NB4 (cell line): ENCODE measurements at regions not wholly inside any gene's neighbourhood (a gene's known extent, or its start where the extent isn't known, plus 50 kb on each side); places are given as distances from the start of the nearest gene placed in this dataset.
"Not testable (repeated sequence)": the region's sequence is repeated elsewhere in the genome, so short reads cannot be mapped to it uniquely, and the experiment has no call there.

Source experiments
- DNase-seq: peaks from one replicate; pipeline ENCODE4 v3.0.0; 2010; ENCODE audit warnings: low read depth
- H3K4me3 ChIP-seq: one replicate; pipeline ENCODE4 v1.5.1; 2011; ENCODE audit warnings: mild to moderate bottlenecking, low read depth, low read length, moderate library complexity
- MYC ChIP-seq: IDR thresholded peaks from 2 replicates; pipeline ENCODE4 v1.6.1; 2011; ENCODE audit warnings: low read depth, low read length
- POLR2A ChIP-seq: IDR thresholded peaks from 2 replicates; pipeline ENCODE4 v1.6.1; 2011; ENCODE audit warnings: mild to moderate bottlenecking; ENCODE audit not compliant: insufficient read length; ENCODE audit errors: extremely low read depth
- TF ChIP-seq, protein P1 (sequence below): IDR thresholded peaks from 2 replicates; pipeline ENCODE4 v1.6.1; 2011; ENCODE audit warnings: low read depth, low read length
- TF ChIP-seq, protein P2 (sequence below): IDR thresholded peaks from one replicate; pipeline ENCODE4 v1.5.1; 2012; ENCODE audit warnings: low read depth, low read length

DNA sequence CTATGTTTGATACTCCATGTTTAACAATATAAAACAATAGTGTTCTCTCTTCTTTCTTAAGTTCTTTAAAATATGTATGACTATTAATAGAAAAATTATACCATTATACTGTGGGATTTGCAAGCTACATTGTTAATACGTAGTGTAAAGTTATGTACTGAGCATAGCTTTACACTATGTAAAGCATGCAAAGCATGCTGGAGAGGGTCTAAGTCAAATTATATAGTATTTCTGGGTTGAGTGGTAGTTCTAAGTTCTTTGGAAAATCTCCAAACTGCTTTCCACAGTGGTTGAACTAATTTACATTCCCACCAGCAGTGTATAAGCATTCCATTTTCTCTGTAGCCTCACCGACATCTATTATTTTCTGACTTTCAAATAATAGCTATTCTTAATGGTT is 253.0 kb downstream of the RAP2B start:
- no peak overlapping the region for H3K4me3 ChIP-seq
- TF ChIP-seq, protein P1, sequence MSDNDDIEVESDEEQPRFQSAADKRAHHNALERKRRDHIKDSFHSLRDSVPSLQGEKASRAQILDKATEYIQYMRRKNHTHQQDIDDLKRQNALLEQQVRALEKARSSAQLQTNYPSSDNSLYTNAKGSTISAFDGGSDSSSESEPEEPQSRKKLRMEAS: no peak
- TF ChIP-seq POLR2A (no peak), MYC (no peak)
- TF ChIP-seq, protein P2, sequence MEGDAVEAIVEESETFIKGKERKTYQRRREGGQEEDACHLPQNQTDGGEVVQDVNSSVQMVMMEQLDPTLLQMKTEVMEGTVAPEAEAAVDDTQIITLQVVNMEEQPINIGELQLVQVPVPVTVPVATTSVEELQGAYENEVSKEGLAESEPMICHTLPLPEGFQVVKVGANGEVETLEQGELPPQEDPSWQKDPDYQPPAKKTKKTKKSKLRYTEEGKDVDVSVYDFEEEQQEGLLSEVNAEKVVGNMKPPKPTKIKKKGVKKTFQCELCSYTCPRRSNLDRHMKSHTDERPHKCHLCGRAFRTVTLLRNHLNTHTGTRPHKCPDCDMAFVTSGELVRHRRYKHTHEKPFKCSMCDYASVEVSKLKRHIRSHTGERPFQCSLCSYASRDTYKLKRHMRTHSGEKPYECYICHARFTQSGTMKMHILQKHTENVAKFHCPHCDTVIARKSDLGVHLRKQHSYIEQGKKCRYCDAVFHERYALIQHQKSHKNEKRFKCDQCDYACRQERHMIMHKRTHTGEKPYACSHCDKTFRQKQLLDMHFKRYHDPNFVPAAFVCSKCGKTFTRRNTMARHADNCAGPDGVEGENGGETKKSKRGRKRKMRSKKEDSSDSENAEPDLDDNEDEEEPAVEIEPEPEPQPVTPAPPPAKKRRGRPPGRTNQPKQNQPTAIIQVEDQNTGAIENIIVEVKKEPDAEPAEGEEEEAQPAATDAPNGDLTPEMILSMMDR: no peak
- DNase-seq: no peak

DNA sequence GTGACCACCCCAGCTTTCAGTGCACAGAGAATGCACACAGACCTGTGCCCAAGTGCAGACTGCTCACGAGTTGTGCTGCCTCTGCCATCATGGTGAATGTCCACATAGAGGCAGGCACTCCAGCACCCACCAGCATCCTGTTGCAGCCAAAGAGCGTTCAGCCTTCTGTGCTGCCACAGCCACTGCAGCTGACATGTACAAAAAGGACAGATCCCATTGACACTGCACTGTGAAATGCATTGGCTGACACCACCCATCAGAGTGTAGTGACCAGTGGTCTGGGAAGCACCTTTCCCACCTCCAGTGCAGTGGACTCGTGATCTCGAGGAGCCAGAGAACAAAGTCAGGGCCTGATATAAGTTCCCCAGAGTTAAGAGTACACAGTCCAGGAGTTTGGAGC is 260.3 kb downstream of the RAP2B start:
- TF ChIP-seq, protein P1: no peak
- no peak for TF ChIP-seq POLR2A
- no peak for TF ChIP-seq MYC
- TF ChIP-seq, protein P2: no peak
- DNase-seq: no peak
- H3K4me3 ChIP-seq: no peak overlapping the region

DNA sequence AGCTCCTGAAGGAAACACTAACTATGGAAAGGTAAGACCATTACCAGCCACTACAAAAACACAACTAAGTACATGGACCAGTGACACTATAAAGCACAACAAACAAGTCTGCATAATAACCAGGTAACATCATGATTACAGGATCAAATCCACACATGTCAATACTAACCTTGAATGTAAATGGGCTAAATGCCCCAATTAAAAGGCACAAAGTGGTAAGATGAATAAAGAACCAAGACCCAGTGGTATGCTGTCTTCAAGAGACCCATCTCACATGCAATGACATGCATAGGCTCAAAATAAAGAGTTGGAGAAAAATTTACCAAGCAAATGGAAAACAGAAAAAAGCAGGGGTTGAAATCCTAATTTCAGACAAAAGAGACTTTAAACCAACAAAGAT is 261.8 kb downstream of the RAP2B start:
- not testable (repeated sequence) for DNase-seq, H3K4me3 ChIP-seq

DNA sequence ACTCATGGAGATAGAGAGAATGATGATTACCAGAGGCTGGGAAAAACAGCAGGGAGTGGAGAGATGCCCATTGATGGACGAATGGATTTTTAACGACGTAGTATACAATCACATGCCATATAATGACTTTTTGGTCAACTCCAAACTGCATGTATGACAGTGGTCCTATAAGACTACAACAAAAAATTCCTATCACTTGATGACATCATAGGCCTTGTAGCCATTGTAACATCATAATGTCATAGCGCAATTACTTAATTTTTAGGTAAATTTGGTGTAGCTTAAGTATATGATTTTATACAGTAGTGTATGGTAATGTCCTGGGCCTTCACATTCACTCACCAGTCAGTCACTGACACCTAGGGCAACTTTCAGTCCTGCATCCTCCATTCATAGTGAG is 264.3 kb downstream of the RAP2B start:
- H3K4me3 ChIP-seq: no peak overlapping the region
- no peak for TF ChIP-seq POLR2A
- TF ChIP-seq MYC: no peak
- TF ChIP-seq, protein P1: no peak
- TF ChIP-seq, protein P2: no peak
- DNase-seq: no peak

DNA sequence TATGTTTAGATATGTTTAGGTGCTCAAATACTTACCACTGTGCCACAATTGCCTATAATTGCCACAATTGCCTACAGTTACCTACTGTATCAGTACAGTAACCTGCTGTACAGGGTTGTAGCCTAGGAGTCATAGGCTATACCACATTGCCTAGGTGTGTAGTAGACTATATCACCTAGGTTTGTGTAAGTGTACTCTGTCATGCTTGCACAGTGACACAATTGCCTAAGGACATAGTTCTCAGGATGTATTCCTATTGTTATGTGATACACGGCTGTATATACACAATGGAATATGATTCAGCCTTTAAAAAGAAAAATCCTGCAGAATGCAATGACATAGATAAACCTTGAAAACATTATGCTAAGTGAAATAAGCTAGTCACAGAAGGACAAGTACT is 264.8 kb downstream of the RAP2B start:
- DNase-seq: no peak
- TF ChIP-seq, protein P2: no peak
- TF ChIP-seq MYC (no peak), POLR2A (no peak)
- TF ChIP-seq, protein P1: no peak
- no peak overlapping the region for H3K4me3 ChIP-seq

DNA sequence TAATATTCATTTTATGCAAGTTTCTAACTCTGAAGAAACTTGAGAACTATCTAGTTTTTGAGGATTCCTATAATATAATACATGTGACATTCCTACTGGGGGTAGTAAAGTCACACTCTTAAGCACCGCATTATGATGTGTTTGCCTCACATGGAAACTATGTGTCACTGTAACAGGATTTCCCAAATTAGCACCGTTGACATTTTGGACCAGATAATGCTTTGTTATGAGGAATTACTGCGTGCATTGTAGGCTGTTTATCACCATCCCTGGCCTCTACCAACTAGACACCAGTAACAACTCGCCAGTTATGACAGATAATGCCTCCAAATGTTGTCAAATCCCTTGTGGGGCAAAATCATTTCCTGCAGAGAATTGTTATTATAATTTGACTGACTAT is 267.8 kb downstream of the RAP2B start:
- DNase-seq: no peak
- H3K4me3 ChIP-seq: no peak overlapping the region
- TF ChIP-seq POLR2A (no peak), MYC (no peak)
- TF ChIP-seq, protein P1: no peak
- TF ChIP-seq, protein P2: no peak
